ENCODE measurements at regions not wholly inside any gene's neighbourhood (a gene's known extent, or its start where the extent isn't known, plus 50 kb on each side); places are given as distances from the start of the nearest gene placed in this dataset.

GRCh38 chr20:21808863-21809664, 103.6 kb downstream of the PAX1 start:
- peak; percentile 72 for DNase-seq (ENCODE audit: extremely low spot score)
- ChIA-PET CTCF (interaction anchor here (1.2 to 2.5 kb wide), 7 partner anchors 10 to 25 kb away, joined by 3 to 12 read pairs (median 4); no protein-coding TSS in a partner anchor), POLR2A (no interaction called here)
- TF ChIP-seq CTCF (IDR thresholded peaks at IDR 0.05; ENCODE audit: control extremely low read depth, extremely low read depth, low read depth, missing control alignments): peak; percentile 71

GRCh38 chr20:21808139-21808538, 102.7 kb downstream of the PAX1 start:
- CTCF ChIA-PET: interaction anchor here (1.3 to 2.5 kb wide), 3 partner anchors 12 to 25 kb away, joined by 3 to 12 read pairs (median 3); no protein-coding TSS in a partner anchor

GRCh38 chr20:21804802-21805201, 99.3 kb downstream of the PAX1 start:
- CTCF ChIA-PET: interaction anchor here (0.8 kb wide), 1 partner anchor 24 kb away, joined by 3 read pairs; no protein-coding TSS in a partner anchor
- DNase-seq (ENCODE audit: extremely low spot score): no peak
- POLR2A ChIA-PET: no interaction called here
- no peak for TF ChIP-seq CTCF (IDR thresholded peaks at IDR 0.05; ENCODE audit: control extremely low read depth, extremely low read depth, low read depth, missing control alignments)

More at GRCh38 chr20:21808139-21808538, 102.7 kb downstream of the PAX1 start:
- DNase-seq (ENCODE audit: extremely low spot score): no peak
- POLR2A ChIA-PET: no interaction called here
- TF ChIP-seq CTCF (IDR thresholded peaks at IDR 0.05; ENCODE audit: control extremely low read depth, extremely low read depth, low read depth, missing control alignments): no peak

GRCh38 chr20:21801193-21801592, 95.7 kb downstream of the PAX1 start:
- DNase-seq (ENCODE audit: extremely low spot score): no peak
- CTCF ChIA-PET: interaction anchor here (0.8 to 1.2 kb wide), 2 partner anchors 9 to 10 kb away, joined by 3 to 4 read pairs; no protein-coding TSS in a partner anchor
- no peak for TF ChIP-seq CTCF (IDR thresholded peaks at IDR 0.05; ENCODE audit: control extremely low read depth, extremely low read depth, low read depth, missing control alignments)
- POLR2A ChIA-PET: no interaction called here

GRCh38 chr20:21798384-21798783, 92.9 kb downstream of the PAX1 start:
- POLR2A ChIA-PET: no interaction called here
- DNase-seq (ENCODE audit: extremely low spot score): no peak
- no peak for TF ChIP-seq CTCF (IDR thresholded peaks at IDR 0.05; ENCODE audit: control extremely low read depth, extremely low read depth, low read depth, missing control alignments)
- CTCF ChIA-PET: no interaction called here

- no peak for DNase-seq (ENCODE audit: extremely low spot score)
- no peak for TF ChIP-seq CTCF (IDR thresholded peaks at IDR 0.05; ENCODE audit: control extremely low read depth, extremely low read depth, low read depth, missing control alignments)
- POLR2A ChIA-PET: no interaction called here
- CTCF ChIA-PET: interaction anchor here (0.7 kb wide), 1 partner anchor 13 kb away, joined by 3 read pairs; no protein-coding TSS in a partner anchor
These were observed 90.6 kb downstream of the PAX1 start for GRCh38 chr20:21796059-21796458.

Measured in GM10248 (cell line).